MCF 10A (cell line): ENCODE measurements at regions not wholly inside any gene's neighbourhood (a gene's known extent, or its start where the extent isn't known, plus 50 kb on each side); places are given as distances from the start of the nearest gene placed in this dataset.

Source experiments
- BruUV-seq: library from RNA; stranded (reverse); fragments of 400-500 nt; replicated peaks from 2 replicates; lab custom pipeline; 2021; lab: Mats Ljungman, UMichigan
- CTCF ChIA-PET: fragments of 300-600 bp; sonication (Branson Sonifier 250); formaldehyde crosslinking; extraction: SDS; loops from one replicate; lab custom pipeline; 2021; ENCODE audit warnings: antibody characterized with exemption, inconsistent platforms; lab: Yijun Ruan, JAX
- POLR2A ChIA-PET: fragments of 300-600, 350-650 bp; sonication (Branson Sonifier 250); formaldehyde crosslinking; extraction: SDS; loops from one replicate; lab custom pipeline; 2020; ENCODE audit warnings: antibody characterized with exemption, inconsistent platforms; lab: Yijun Ruan, JAX
- DNase-seq: peaks from one replicate; pipeline ENCODE4 v3.0.0-alpha.2; 2018; ENCODE audit not compliant: unreplicated experiment
- H3K27ac Mint-ChIP-seq: one replicate; pipeline ENCODE4 v1.8.0; 2022; ENCODE audit warnings: mild to moderate bottlenecking, low read depth, mixed read lengths; ENCODE audit not compliant: unreplicated experiment
- H3K27me3 Mint-ChIP-seq: one replicate; pipeline ENCODE4 v1.8.0; 2022; ENCODE audit warnings: mixed read lengths; ENCODE audit not compliant: insufficient read depth, unreplicated experiment
- H3K36me3 Mint-ChIP-seq: one replicate; pipeline ENCODE4 v1.8.0; 2022; ENCODE audit warnings: mild to moderate bottlenecking, moderate library complexity, mixed read lengths; ENCODE audit not compliant: insufficient read depth, unreplicated experiment
- H3K4me1 Mint-ChIP-seq: one replicate; pipeline ENCODE4 v1.8.0; 2022; ENCODE audit warnings: mixed read lengths; ENCODE audit not compliant: insufficient read depth, unreplicated experiment
- H3K4me3 Mint-ChIP-seq: one replicate; pipeline ENCODE4 v1.8.0; 2022; ENCODE audit warnings: mild to moderate bottlenecking, moderate library complexity, mixed read lengths; ENCODE audit not compliant: unreplicated experiment
- H3K9me3 Mint-ChIP-seq: one replicate; pipeline ENCODE4 v1.8.0; 2022; ENCODE audit warnings: mixed read lengths; ENCODE audit not compliant: unreplicated experiment
- CTCF ChIP-seq: fragments of 200-600 bp; IDR thresholded peaks from one replicate; pipeline ENCODE4 v1.8.0; 2022; ENCODE audit warnings: antibody characterized with exemption, mild to moderate bottlenecking; ENCODE audit not compliant: unreplicated experiment
- intact Hi-C: fragments of 100-400 bp; cut with micrococcal nuclease; formaldehyde crosslinking; loops from 2 replicates; pipeline ENCODE4 v1.14.1; 2022

DNA sequence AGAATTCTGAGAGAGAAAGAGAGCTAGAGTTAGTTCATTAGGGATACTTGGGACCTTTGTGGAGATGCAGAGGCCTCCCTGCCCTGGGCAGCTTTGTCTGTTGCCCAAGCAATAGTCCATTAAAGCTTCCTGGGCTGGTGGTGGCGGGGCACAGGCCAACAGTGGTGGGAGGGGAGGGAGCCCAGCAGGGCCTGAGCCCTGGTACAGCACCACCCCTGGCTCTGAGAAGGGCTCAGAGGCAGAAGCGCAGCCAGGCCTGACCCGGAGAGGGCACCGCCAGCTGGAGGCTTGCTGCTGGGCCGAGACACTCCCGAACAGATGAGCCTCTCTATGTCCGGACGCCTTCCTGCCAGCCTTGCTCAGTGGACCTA lies 65.3 kb downstream of the EFNB1 start:
- intact Hi-C loops: loop anchor here (2.0 kb wide), 1 partner anchor 63 kb away; no protein-coding TSS in a partner anchor
- ChIA-PET CTCF (interaction anchor here (0.6 to 0.8 kb wide), 3 partner anchors 14 to 78 kb away, joined by 3 to 5 read pairs (median 5); no protein-coding TSS in a partner anchor), POLR2A (interaction anchor here (0.9 to 2.6 kb wide), 3 partner anchors 64 to 138 kb away, joined by 4 to 19 read pairs (median 4); partner anchors contain the start of gene EFNB1)
- TF ChIP-seq CTCF: no peak
- no TSS peak for BruUV-seq
- no peak for DNase-seq
- Mint-ChIP-seq H3K9me3 (no peaks in the 10 kb centered on the region), H3K27ac (no peak overlapping the region), H3K36me3 (no peaks in the 10 kb centered on the region), H3K27me3 (peaks cover 47% of the 10 kb centered on the region), H3K4me3 (no peak overlapping the region), H3K4me1 (no peaks in the 10 kb centered on the region)

- Mint-ChIP-seq H3K4me1 (no peaks in the 10 kb centered on the region), H3K36me3 (no peaks in the 10 kb centered on the region), H3K27me3 (peaks cover 33% of the 10 kb centered on the region), H3K27ac (no peak overlapping the region), H3K4me3 (no peak overlapping the region), H3K9me3 (no peaks in the 10 kb centered on the region)
- TF ChIP-seq CTCF: no peak
- no peak for DNase-seq
- intact Hi-C loops: no loop called here
- BruUV-seq: no TSS peak
- ChIA-PET POLR2A (no interaction called here), CTCF (no interaction called here)
Observed at GRCh38 chrX:68892651-68893050, 63.8 kb downstream of the EFNB1 start.

DNA sequence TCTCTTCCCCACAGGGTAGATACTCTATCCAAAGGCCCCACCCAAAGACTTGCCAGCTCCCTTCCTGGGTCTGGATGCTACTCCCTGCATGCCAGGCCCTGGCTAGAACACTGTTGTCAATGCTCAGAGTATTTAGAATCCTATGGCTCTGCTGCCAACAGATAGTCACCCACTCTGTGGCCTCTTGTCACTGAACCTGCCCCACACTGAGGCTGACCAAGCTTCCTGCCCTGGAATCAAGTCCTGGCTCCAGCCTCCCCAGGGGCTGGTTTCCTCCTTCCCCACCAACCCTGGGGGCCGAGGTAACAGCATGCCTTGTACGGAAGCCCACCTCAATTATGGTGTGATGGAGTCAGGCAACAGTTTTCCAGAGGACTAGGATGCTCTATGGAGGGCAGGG lies 63.3 kb downstream of the EFNB1 start:
- Mint-ChIP-seq H3K4me1 (no peaks in the 10 kb centered on the region), H3K27ac (no peak overlapping the region), H3K27me3 (peaks cover 28% of the 10 kb centered on the region), H3K9me3 (no peaks in the 10 kb centered on the region), H3K4me3 (no peak overlapping the region), H3K36me3 (no peaks in the 10 kb centered on the region)
- CTCF ChIA-PET: no interaction called here
- POLR2A ChIA-PET: no interaction called here
- no peak for TF ChIP-seq CTCF
- intact Hi-C loops: no loop called here
- no peak for DNase-seq
- no TSS peak for BruUV-seq
